ENCODE measurements at regions not wholly inside any gene's neighbourhood (a gene's known extent, or its start where the extent isn't known, plus 50 kb on each side); places are given as distances from the start of the nearest gene placed in this dataset.
"Not testable (repeated sequence)": the region's sequence is repeated elsewhere in the genome, so short reads cannot be mapped to it uniquely, and the experiment has no call there.

DNA sequence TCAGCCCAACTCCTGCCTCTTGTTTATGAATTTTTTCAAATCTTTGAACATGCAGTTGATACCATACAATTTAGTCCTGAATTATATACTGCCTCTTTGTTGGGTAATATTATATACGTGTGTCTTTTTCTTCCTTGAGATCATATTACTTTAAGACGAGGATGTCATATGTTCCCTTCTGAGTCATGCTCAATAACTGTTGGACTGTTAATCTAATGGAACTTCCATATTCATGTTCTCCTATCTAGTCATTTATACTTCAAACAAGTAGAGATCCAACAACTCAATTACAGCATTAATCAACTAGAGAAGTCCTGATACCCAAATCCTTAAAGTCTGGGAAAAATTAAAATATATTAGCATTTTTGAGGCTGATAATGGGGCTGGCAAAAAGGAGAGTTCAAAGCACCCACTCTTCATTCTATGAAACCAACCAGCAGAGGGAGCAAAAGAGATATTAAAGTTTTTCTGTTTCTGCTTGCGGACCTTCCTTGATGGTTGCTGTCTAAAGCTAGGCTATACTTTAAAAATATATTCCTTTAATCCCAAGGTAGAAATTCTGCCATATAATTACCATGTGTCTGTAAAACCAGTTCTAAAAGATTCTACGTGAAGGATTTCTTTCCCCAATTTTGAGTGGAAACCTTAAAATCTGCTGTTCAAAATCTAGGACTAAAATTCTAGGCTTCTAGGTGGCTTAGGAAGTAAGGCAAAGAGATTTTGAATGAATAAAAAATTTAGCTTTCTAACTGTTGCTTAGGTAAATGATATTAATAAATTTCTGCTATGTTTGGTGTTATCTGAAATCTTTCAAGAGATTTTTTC lies 498.9 kb downstream of the BCKDHB start:
- peak in 1 of 2 donors; percentile 26 for DNase-seq
- Histone ChIP-seq H3K27ac (ENCODE audit: low read length) (no peak overlapping the region), H3K4me1 (ENCODE audit: control insufficient read depth, insufficient read depth, low read length) (no peaks in the 10 kb centered on the region), H3K36me3 (ENCODE audit: control insufficient read depth, insufficient read depth, low read length) (no peaks in the 10 kb centered on the region), H3K9me3 (ENCODE audit: control insufficient read depth, low read depth, low read length) (no peaks in the 10 kb centered on the region), H3K4me3 (ENCODE audit: low read length) (no peak overlapping the region), H3K27me3 (ENCODE audit: control insufficient read depth, insufficient read depth, low read length) (no peaks in the 10 kb centered on the region)
- WGBS (ENCODE audit: insufficient coverage, low lambda C conversion rate): 7% methylated on average over 2 of the region's 4 CpGs

DNA sequence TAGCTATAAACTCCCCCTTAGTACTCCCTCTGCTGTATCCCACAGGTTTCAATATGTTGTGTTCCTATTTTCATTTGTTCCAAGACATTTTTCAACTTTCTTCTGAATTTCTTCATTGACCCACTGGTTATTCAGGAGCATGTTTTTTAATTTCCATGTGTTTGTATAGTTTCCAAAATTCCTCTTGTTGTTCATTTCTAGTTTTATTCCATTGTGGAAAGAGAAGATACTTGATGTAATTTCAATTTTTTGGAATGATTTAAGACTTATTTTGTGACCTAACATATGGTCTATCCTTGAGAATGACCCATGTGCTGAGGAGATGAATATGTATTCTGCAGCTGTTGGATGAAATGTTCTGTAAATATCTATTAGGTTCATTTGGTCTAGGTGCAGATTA lies 497.2 kb downstream of the BCKDHB start:
- Histone ChIP-seq H3K27ac (ENCODE audit: low read length) (no peak overlapping the region), H3K27me3 (ENCODE audit: control insufficient read depth, insufficient read depth, low read length) (no peaks in the 10 kb centered on the region), H3K4me3 (ENCODE audit: low read length) (no peak overlapping the region), H3K4me1 (ENCODE audit: control insufficient read depth, insufficient read depth, low read length) (no peaks in the 10 kb centered on the region), H3K36me3 (ENCODE audit: control insufficient read depth, insufficient read depth, low read length) (no peaks in the 10 kb centered on the region), H3K9me3 (ENCODE audit: control insufficient read depth, low read depth, low read length) (no peaks in the 10 kb centered on the region)
- no peak for DNase-seq

DNA sequence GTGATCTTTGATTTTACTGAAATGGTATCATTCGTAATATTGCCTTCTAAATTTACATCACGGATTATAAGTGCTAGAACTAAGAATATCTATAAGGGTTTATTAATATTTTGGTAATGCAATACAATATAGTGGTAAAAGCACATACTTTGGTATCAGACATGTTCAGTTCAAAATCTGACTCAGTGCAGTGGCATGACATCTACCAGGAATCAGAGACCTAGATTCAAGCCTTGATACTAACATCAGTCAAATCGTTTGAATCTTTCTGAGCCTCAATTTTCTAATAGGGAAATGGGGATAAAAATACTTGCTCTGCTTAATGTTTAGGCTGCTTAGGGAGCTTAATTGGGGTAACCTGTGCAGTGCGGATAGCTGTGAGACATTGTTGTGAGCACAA lies 488.0 kb downstream of the BCKDHB start:
- no peaks in the 10 kb centered on the region for H3K27me3 ChIP-seq (ENCODE audit: control insufficient read depth, insufficient read depth, low read length)
- H3K36me3 ChIP-seq (ENCODE audit: control insufficient read depth, insufficient read depth, low read length): no peaks in the 10 kb centered on the region
- H3K4me1 ChIP-seq (ENCODE audit: control insufficient read depth, insufficient read depth, low read length): no peaks in the 10 kb centered on the region
- H3K4me3 ChIP-seq (ENCODE audit: low read length): no peak overlapping the region
- no peaks in the 10 kb centered on the region for H3K9me3 ChIP-seq (ENCODE audit: control insufficient read depth, low read depth, low read length)
- DNase-seq: no peak
- H3K27ac ChIP-seq (ENCODE audit: low read length): no peak overlapping the region
- no CpG with 5 or more reads among the region's 4 CpGs for WGBS (ENCODE audit: insufficient coverage, low lambda C conversion rate)

DNA sequence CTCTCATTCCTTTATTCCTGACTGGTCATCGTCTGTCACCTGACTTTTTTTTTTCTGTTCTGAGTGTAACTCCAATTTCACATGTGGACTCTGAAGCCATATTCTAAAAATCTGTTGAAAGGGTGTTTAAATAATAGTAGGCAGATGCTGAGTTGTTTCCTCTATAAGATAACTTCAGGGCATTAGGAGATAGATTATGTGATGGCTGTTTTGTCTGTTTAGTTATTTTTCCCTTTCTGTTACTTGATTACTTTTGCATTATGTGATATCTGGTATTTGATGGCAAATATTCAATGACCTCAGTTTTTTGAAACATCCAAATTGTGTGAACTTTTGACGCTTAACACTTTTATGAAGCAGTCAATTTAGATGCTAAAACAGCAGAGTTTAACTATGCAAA lies 486.0 kb downstream of the BCKDHB start:
- no peaks in the 10 kb centered on the region for H3K9me3 ChIP-seq (ENCODE audit: control insufficient read depth, low read depth, low read length)
- no peak overlapping the region for H3K4me3 ChIP-seq (ENCODE audit: low read length)
- no peaks in the 10 kb centered on the region for H3K27me3 ChIP-seq (ENCODE audit: control insufficient read depth, insufficient read depth, low read length)
- no peak for DNase-seq
- no CpG with 5 or more reads among the region's 2 CpGs for WGBS (ENCODE audit: insufficient coverage, low lambda C conversion rate)
- no peaks in the 10 kb centered on the region for H3K36me3 ChIP-seq (ENCODE audit: control insufficient read depth, insufficient read depth, low read length)
- no peak overlapping the region for H3K27ac ChIP-seq (ENCODE audit: low read length)
- no peaks in the 10 kb centered on the region for H3K4me1 ChIP-seq (ENCODE audit: control insufficient read depth, insufficient read depth, low read length)

DNA sequence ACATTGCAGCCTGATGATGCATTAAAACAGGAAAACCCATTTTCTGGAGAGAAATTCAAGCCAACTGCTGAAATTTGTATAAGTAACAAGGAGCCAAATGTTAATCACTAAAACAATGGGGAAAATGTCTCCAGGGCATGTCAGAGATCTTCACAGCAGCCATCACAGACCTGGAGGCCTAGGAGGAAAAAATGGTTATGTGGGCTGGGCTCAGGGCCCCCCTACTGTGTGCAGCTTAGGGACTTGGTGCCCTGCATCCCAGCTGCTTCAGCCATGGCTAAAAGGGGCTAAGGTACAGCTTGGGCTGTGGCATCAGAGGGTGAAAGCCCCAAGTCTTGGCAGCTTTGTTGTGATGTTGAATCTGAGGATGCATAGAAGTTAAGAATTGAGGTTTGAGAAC lies 479.8 kb downstream of the BCKDHB start:
- Histone ChIP-seq H3K9me3 (ENCODE audit: control insufficient read depth, low read depth, low read length) (peaks cover 2% of the 10 kb centered on the region), H3K4me3 (ENCODE audit: low read length) (no peak overlapping the region), H3K27ac (ENCODE audit: low read length) (no peak overlapping the region), H3K4me1 (ENCODE audit: control insufficient read depth, insufficient read depth, low read length) (no peaks in the 10 kb centered on the region), H3K36me3 (ENCODE audit: control insufficient read depth, insufficient read depth, low read length) (no peaks in the 10 kb centered on the region), H3K27me3 (ENCODE audit: control insufficient read depth, insufficient read depth, low read length) (no peaks in the 10 kb centered on the region)
- DNase-seq: no peak

DNA sequence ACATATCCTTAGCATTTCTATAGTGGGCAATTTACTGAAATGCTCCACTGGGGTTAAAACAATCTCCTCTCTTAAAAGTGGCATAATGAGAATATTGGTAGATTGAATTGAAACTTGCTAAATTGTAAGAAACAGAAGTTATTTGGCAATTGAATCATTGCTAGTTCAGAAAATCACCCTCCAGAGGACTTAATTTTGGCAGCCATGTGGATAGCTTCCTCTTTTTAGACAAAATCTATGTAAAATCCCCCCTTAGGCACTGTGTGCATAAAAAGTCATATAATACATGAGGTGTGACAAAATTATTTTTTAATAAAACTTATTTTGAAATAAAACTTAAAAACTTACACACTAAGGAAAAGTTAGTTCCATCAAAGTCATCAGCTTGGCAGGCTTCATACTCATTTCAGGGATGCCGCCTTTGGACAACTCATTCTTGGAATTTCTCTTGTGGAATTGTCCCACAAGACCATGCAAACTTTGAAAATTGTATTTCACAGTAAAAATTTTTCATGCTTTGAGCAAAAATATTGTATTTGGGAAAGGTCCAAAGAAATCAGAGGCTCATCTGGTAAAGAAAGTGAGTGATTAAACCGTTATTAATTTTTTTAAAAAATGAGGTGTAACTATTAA lies 473.0 kb downstream of the BCKDHB start:
- Histone ChIP-seq H3K27me3 (ENCODE audit: control insufficient read depth, insufficient read depth, low read length) (no peaks in the 10 kb centered on the region), H3K27ac (ENCODE audit: low read length) (no peak overlapping the region), H3K4me3 (ENCODE audit: low read length) (no peak overlapping the region), H3K4me1 (ENCODE audit: control insufficient read depth, insufficient read depth, low read length) (no peaks in the 10 kb centered on the region), H3K9me3 (ENCODE audit: control insufficient read depth, low read depth, low read length) (no peaks in the 10 kb centered on the region), H3K36me3 (ENCODE audit: control insufficient read depth, insufficient read depth, low read length) (no peaks in the 10 kb centered on the region)
- DNase-seq: no peak
- WGBS (ENCODE audit: insufficient coverage, low lambda C conversion rate): 80% methylated on average over 1 of the region's 2 CpGs

DNA sequence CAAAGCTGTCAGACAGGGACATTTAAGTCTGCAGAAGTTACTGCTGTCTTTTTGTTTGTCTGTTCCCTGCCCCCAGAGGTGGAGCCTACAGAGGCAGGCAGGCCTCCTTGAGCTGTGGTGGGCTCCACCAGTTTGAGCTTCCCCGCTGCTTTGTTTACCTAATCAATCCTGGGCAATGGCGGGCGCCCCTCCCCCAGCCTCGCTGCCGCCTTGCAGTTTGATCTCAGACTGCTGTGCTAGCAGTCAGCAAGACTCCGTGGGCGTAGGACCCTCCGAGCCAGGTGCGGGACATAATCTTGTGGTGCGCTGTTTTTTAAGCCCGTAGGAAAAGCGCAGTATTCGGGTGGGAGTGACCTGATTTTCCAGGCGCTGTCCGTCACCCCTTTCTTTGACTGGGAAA lies 466.8 kb downstream of the BCKDHB start:
- no CpG with 5 or more reads among the region's 15 CpGs for WGBS (ENCODE audit: insufficient coverage, low lambda C conversion rate)
- not testable (repeated sequence) for H3K9me3 ChIP-seq (ENCODE audit: control insufficient read depth, low read depth, low read length); DNase-seq; H3K27ac ChIP-seq (ENCODE audit: low read length); H3K4me1 ChIP-seq (ENCODE audit: control insufficient read depth, insufficient read depth, low read length); H3K36me3 ChIP-seq (ENCODE audit: control insufficient read depth, insufficient read depth, low read length); H3K4me3 ChIP-seq (ENCODE audit: low read length); H3K27me3 ChIP-seq (ENCODE audit: control insufficient read depth, insufficient read depth, low read length)

DNA sequence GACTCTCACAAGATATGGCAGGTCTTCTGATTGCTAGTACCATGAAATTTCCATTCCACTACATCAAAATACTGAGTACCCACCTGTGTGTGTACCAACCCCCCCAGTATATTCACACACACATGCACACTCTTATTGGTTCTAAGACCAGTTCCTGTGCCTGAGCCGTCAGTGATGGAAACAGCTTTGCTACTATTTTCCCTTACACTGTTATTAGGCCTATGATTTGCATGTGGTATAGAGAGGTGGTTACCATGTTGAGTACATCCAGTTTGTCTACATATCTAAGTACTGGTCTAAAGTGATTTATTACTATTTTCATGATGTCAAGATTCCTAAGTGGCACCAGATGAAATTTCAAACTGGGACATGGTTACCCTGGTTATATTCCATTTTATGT lies 459.9 kb downstream of the BCKDHB start:
- DNase-seq: no peak
- H3K27ac ChIP-seq (ENCODE audit: low read length): no peak overlapping the region
- H3K27me3 ChIP-seq (ENCODE audit: control insufficient read depth, insufficient read depth, low read length): no peaks in the 10 kb centered on the region
- H3K36me3 ChIP-seq (ENCODE audit: control insufficient read depth, insufficient read depth, low read length): no peaks in the 10 kb centered on the region
- H3K4me3 ChIP-seq (ENCODE audit: low read length): no peak overlapping the region
- H3K4me1 ChIP-seq (ENCODE audit: control insufficient read depth, insufficient read depth, low read length): no peaks in the 10 kb centered on the region
- no peaks in the 10 kb centered on the region for H3K9me3 ChIP-seq (ENCODE audit: control insufficient read depth, low read depth, low read length)
- WGBS (ENCODE audit: insufficient coverage, low lambda C conversion rate): no CpG with 5 or more reads among the region's 1 CpG

DNA sequence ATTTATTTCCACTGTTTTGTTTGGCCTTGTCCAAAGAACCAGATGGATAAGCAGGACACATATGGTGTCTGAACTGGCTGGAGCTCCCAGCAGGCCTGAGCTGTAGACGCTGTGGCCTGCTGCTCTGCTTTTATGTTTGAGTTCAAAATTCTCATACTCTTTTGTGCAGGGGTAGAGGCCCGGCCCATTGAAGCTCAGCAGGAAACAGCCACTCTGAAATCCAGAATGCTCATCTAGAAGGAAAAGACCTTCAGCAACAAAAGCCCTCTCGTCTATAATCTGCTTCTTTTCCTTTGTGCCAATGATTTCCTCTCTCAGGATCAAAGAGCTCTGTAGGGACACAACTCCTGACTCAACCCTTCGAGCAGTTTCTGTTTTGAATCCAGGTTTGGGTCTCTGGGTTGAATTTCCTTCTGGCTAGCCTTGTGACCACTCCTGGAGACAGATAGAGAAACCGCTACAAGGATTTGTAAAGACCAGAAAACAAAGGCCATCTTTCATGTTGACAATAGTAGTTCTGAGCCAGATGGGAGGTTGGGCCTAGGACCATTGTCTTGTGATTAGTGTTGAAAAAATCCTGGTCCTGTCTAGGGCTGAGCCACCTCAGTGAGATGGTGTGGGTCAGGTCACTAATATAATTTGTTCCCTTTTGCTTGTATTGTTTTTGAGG lies 446.7 kb downstream of the BCKDHB start:
- H3K27me3 ChIP-seq (ENCODE audit: control insufficient read depth, insufficient read depth, low read length): no peaks in the 10 kb centered on the region
- no peak for DNase-seq
- H3K4me3 ChIP-seq (ENCODE audit: low read length): no peak overlapping the region
- no peaks in the 10 kb centered on the region for H3K36me3 ChIP-seq (ENCODE audit: control insufficient read depth, insufficient read depth, low read length)
- no peaks in the 10 kb centered on the region for H3K4me1 ChIP-seq (ENCODE audit: control insufficient read depth, insufficient read depth, low read length)
- H3K27ac ChIP-seq (ENCODE audit: low read length): no peak overlapping the region
- WGBS (ENCODE audit: insufficient coverage, low lambda C conversion rate): 86% methylated on average over 1 of the region's 5 CpGs
- H3K9me3 ChIP-seq (ENCODE audit: control insufficient read depth, low read depth, low read length): no peaks in the 10 kb centered on the region

DNA sequence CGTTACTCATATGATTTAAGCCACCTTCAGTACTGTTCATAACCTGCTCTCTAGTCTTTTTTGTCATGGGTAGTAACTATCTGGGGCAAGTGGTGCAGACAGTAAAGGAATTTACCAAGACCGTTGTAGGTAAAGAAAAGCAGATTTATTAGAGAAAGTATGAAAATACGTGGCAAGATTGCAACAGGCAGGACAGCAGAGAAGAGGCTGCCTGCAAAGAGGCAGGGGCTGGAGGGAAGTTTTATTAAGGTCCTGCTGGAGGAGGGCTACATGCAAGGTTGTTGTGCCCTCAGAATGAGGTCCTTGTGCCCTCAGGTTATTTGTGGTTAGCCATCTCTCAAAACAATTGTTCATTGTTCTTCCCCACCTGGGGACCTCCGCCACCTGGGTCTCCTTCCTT lies 444.3 kb downstream of the BCKDHB start:
- 80% methylated on average over 1 of the region's 4 CpGs for WGBS (ENCODE audit: insufficient coverage, low lambda C conversion rate)
- no peak for DNase-seq
- Histone ChIP-seq H3K4me1 (ENCODE audit: control insufficient read depth, insufficient read depth, low read length) (no peaks in the 10 kb centered on the region), H3K36me3 (ENCODE audit: control insufficient read depth, insufficient read depth, low read length) (no peaks in the 10 kb centered on the region), H3K27me3 (ENCODE audit: control insufficient read depth, insufficient read depth, low read length) (no peaks in the 10 kb centered on the region), H3K9me3 (ENCODE audit: control insufficient read depth, low read depth, low read length) (no peaks in the 10 kb centered on the region), H3K27ac (ENCODE audit: low read length) (no peak overlapping the region), H3K4me3 (ENCODE audit: low read length) (no peak overlapping the region)
